ENCODE measurements at regions not wholly inside any gene's neighbourhood (a gene's known extent, or its start where the extent isn't known, plus 50 kb on each side); places are given as distances from the start of the nearest gene placed in this dataset.
A peak's percentile ranks its signal among the peaks of the same experiment; 100 is the strongest.

GRCh38 chr11:70782401-70782913 lies 384.1 kb downstream of the CTTN start:
- H3K4me1 ChIP-seq (ENCODE audit: insufficient read depth, low read length), result no peaks in the 10 kb centered on the region
- H3K4me2 ChIP-seq (ENCODE audit: insufficient read depth, low read length), result no peak overlapping the region
- H2AFZ ChIP-seq (ENCODE audit: low read depth, low read length), result no peak overlapping the region
- H3K27ac ChIP-seq (ENCODE audit: low read length), result no peak overlapping the region
- H3K79me2 ChIP-seq (ENCODE audit: insufficient read depth, low read length), result no peaks in the 10 kb centered on the region
- DNase-seq (peak; percentile 7), ATAC-seq (ENCODE audit: insufficient read depth, low read depth) (no peak)
- no peaks in the 10 kb centered on the region for H4K20me1 ChIP-seq (ENCODE audit: insufficient read depth, low read length)
- no peaks in the 10 kb centered on the region for H3K36me3 ChIP-seq (ENCODE audit: insufficient read depth, low read length)
- peaks cover 5% of the 10 kb centered on the region for H3K9me3 ChIP-seq (ENCODE audit: insufficient read depth, low read length, severe bottlenecking)
- no peaks in the 10 kb centered on the region for H3K27me3 ChIP-seq (ENCODE audit: insufficient read depth, low read length, poor library complexity)
- H3K9ac ChIP-seq (ENCODE audit: low read depth, low read length), result no peak overlapping the region
- TF ChIP-seq EZH2 (IDR thresholded peaks at IDR 0.05; ENCODE audit: borderline replicate concordance, low read depth, low read length, severe bottlenecking), result no peak
- no peak for TF ChIP-seq CTCF (IDR thresholded peaks at IDR 0.05; ENCODE audit: borderline replicate concordance, extremely low read depth, low read length, poor library complexity, severe bottlenecking)
- H3K4me3 ChIP-seq (ENCODE audit: low read depth in 1 of 2, low read length in 2 of 2), result no peak overlapping the region

- Histone ChIP-seq H3K36me3 (ENCODE audit: insufficient read depth, low read length) (no peaks in the 10 kb centered on the region), H3K79me2 (ENCODE audit: insufficient read depth, low read length) (no peaks in the 10 kb centered on the region), H2AFZ (ENCODE audit: low read depth, low read length) (no peak overlapping the region), H3K9me3 (ENCODE audit: insufficient read depth, low read length, severe bottlenecking) (peaks cover 5% of the 10 kb centered on the region), H3K4me1 (ENCODE audit: insufficient read depth, low read length) (no peaks in the 10 kb centered on the region), H3K27me3 (ENCODE audit: insufficient read depth, low read length, poor library complexity) (no peaks in the 10 kb centered on the region), H3K27ac (ENCODE audit: low read length) (no peak overlapping the region), H4K20me1 (ENCODE audit: insufficient read depth, low read length) (no peaks in the 10 kb centered on the region), H3K4me2 (ENCODE audit: insufficient read depth, low read length) (no peak overlapping the region), H3K9ac (ENCODE audit: low read depth, low read length) (no peak overlapping the region), H3K4me3 (ENCODE audit: low read depth in 1 of 2, low read length in 2 of 2) (no peak overlapping the region)
- TF ChIP-seq EZH2 (IDR thresholded peaks at IDR 0.05; ENCODE audit: borderline replicate concordance, low read depth, low read length, severe bottlenecking) (no peak), CTCF (IDR thresholded peaks at IDR 0.05; ENCODE audit: borderline replicate concordance, extremely low read depth, low read length, poor library complexity, severe bottlenecking) (no peak)
- ATAC-seq (ENCODE audit: insufficient read depth, low read depth) (no peak), DNase-seq (no peak)
Measured at GRCh38 chr11:70783356-70783755, 385.0 kb downstream of the CTTN start.

- Histone ChIP-seq H3K27me3 (ENCODE audit: insufficient read depth, low read length, poor library complexity) (no peaks in the 10 kb centered on the region), H3K4me1 (ENCODE audit: insufficient read depth, low read length) (no peaks in the 10 kb centered on the region), H3K27ac (ENCODE audit: low read length) (no peak overlapping the region), H3K79me2 (ENCODE audit: insufficient read depth, low read length) (no peaks in the 10 kb centered on the region), H3K36me3 (ENCODE audit: insufficient read depth, low read length) (no peaks in the 10 kb centered on the region), H3K4me3 (ENCODE audit: low read depth in 1 of 2, low read length in 2 of 2) (no peak overlapping the region), H3K9me3 (ENCODE audit: insufficient read depth, low read length, severe bottlenecking) (peaks cover 5% of the 10 kb centered on the region), H2AFZ (ENCODE audit: low read depth, low read length) (no peak overlapping the region), H3K4me2 (ENCODE audit: insufficient read depth, low read length) (no peak overlapping the region), H4K20me1 (ENCODE audit: insufficient read depth, low read length) (no peaks in the 10 kb centered on the region), H3K9ac (ENCODE audit: low read depth, low read length) (no peak overlapping the region)
- no peak for TF ChIP-seq EZH2 (IDR thresholded peaks at IDR 0.05; ENCODE audit: borderline replicate concordance, low read depth, low read length, severe bottlenecking)
- TF ChIP-seq CTCF (IDR thresholded peaks at IDR 0.05; ENCODE audit: borderline replicate concordance, extremely low read depth, low read length, poor library complexity, severe bottlenecking), result no peak
- DNase-seq, result no peak
- no peak for ATAC-seq (ENCODE audit: insufficient read depth, low read depth)
Measured at GRCh38 chr11:70783821-70784220, 385.5 kb downstream of the CTTN start.

- no peak overlapping the region for H3K4me3 ChIP-seq (ENCODE audit: low read depth in 1 of 2, low read length in 2 of 2)
- H3K9ac ChIP-seq (ENCODE audit: low read depth, low read length), result no peak overlapping the region
- H2AFZ ChIP-seq (ENCODE audit: low read depth, low read length), result no peak overlapping the region
- ATAC-seq (ENCODE audit: insufficient read depth, low read depth) (no peak), DNase-seq (no peak)
- H3K27me3 ChIP-seq (ENCODE audit: insufficient read depth, low read length, poor library complexity), result no peaks in the 10 kb centered on the region
- no peak overlapping the region for H3K27ac ChIP-seq (ENCODE audit: low read length)
- no peak for TF ChIP-seq EZH2 (IDR thresholded peaks at IDR 0.05; ENCODE audit: borderline replicate concordance, low read depth, low read length, severe bottlenecking)
- no peak for TF ChIP-seq CTCF (IDR thresholded peaks at IDR 0.05; ENCODE audit: borderline replicate concordance, extremely low read depth, low read length, poor library complexity, severe bottlenecking)
- H3K4me2 ChIP-seq (ENCODE audit: insufficient read depth, low read length), result no peak overlapping the region
- H3K36me3 ChIP-seq (ENCODE audit: insufficient read depth, low read length), result no peaks in the 10 kb centered on the region
- H3K9me3 ChIP-seq (ENCODE audit: insufficient read depth, low read length, severe bottlenecking), result peaks cover 5% of the 10 kb centered on the region
- no peaks in the 10 kb centered on the region for H3K4me1 ChIP-seq (ENCODE audit: insufficient read depth, low read length)
- H3K79me2 ChIP-seq (ENCODE audit: insufficient read depth, low read length), result no peaks in the 10 kb centered on the region
- no peaks in the 10 kb centered on the region for H4K20me1 ChIP-seq (ENCODE audit: insufficient read depth, low read length)
Measured at GRCh38 chr11:70785372-70785771, 387.0 kb downstream of the CTTN start.
